IMR-90 (cell line): ENCODE measurements at regions not wholly inside any gene's neighbourhood (a gene's known extent, or its start where the extent isn't known, plus 50 kb on each side); places are given as distances from the start of the nearest gene placed in this dataset.
"Not testable (repeated sequence)": the region's sequence is repeated elsewhere in the genome, so short reads cannot be mapped to it uniquely, and the experiment has no call there.

Experiments used
- ATAC-seq: fragments of 200-7000 bp; cut with Tn5 transposase; 2 replicates; pipeline ENCODE4 v1.9.1; 2020; ENCODE audit warnings: low read depth, mild to moderate bottlenecking, moderate library complexity
- BruUV-seq: library from RNA; stranded (reverse); fragments of 400-500 nt; replicated peaks from 2 replicates; lab custom pipeline; 2021; lab: Mats Ljungman, UMichigan
- CTCF ChIA-PET: fragments of 300-600 bp; formaldehyde crosslinking; extraction: SDS; loops from one replicate; lab custom pipeline; 2021; ENCODE audit warnings: antibody characterized with exemption; lab: Yijun Ruan, JAX
- POLR2A ChIA-PET: fragments of 300-600 bp; sonication (Branson Sonifier 250); formaldehyde crosslinking; loops from one replicate; lab custom pipeline; 2022; ENCODE audit warnings: antibody characterized with exemption; ENCODE audit not compliant: unreplicated experiment; lab: Charles Lee
- DNase-seq: peaks from one replicate; pipeline ENCODE4 v3.0.0; 2013
- H2AFZ ChIP-seq: replicated peaks from 2 replicates; pipeline ENCODE3; 2013; ENCODE audit warnings: low read length, mild to moderate bottlenecking; ENCODE audit not compliant: poor library complexity
- H2AK5ac ChIP-seq: 2 replicates; pipeline ENCODE4 v1.6.1; 2013; ENCODE audit warnings: low read depth, low read length, inconsistent platforms
- H2AK9ac ChIP-seq: replicated peaks from 2 replicates; pipeline ENCODE3; 2013; ENCODE audit warnings: mild to moderate bottlenecking, low read depth, low read length, moderate library complexity; ENCODE audit not compliant: poor library complexity
- H2BK120ac ChIP-seq: 2 replicates; pipeline ENCODE4 v1.6.1; 2013; ENCODE audit warnings: low read depth, low read length, inconsistent platforms
- H2BK15ac ChIP-seq: 3 replicates; pipeline ENCODE4 v1.6.1; 2013; ENCODE audit warnings: low read depth, low read length, inconsistent platforms
- H2BK20ac ChIP-seq: 2 replicates; pipeline ENCODE4 v1.6.1; 2013; ENCODE audit warnings: low read depth, mild to moderate bottlenecking, inconsistent platforms, low read length, moderate library complexity
- H2BK5ac ChIP-seq: 2 replicates; pipeline ENCODE4 v1.6.1; 2013; ENCODE audit warnings: mild to moderate bottlenecking, low read depth, low read length, inconsistent platforms; ENCODE audit not compliant: poor library complexity, severe bottlenecking
- H3K14ac ChIP-seq: replicated peaks from 2 replicates; pipeline ENCODE4 v1.6.1; 2013; ENCODE audit warnings: low read depth, low read length, inconsistent platforms
- H3K18ac ChIP-seq: 2 replicates; pipeline ENCODE4 v1.6.1; 2013; ENCODE audit warnings: low read depth, low read length, control low read depth
- H3K23ac ChIP-seq: 2 replicates; pipeline ENCODE4 v1.6.1; 2013; ENCODE audit warnings: low read depth, low read length, inconsistent platforms
- H3K27ac ChIP-seq: 2 replicates; pipeline ENCODE4 v1.5.1; 2013; ENCODE audit warnings: mild to moderate bottlenecking, control low read depth, low read length; ENCODE audit not compliant: insufficient read depth
- H3K27me3 ChIP-seq: 2 replicates; pipeline ENCODE4 v1.6.1; 2013; ENCODE audit warnings: low read length; ENCODE audit not compliant: control insufficient read depth, insufficient read depth
- H3K36me3 ChIP-seq: 2 replicates; pipeline ENCODE4 v1.6.1; 2013; ENCODE audit warnings: low read length, mixed read lengths; ENCODE audit not compliant: control insufficient read depth, insufficient read depth
- H3K4ac ChIP-seq: 2 replicates; pipeline ENCODE4 v1.6.1; 2013; ENCODE audit warnings: low read depth, low read length, inconsistent platforms
- H3K4me1 ChIP-seq: 2 replicates; pipeline ENCODE4 v1.6.1; 2013; ENCODE audit warnings: low read length, mixed read lengths; ENCODE audit not compliant: control insufficient read depth, insufficient read depth
- H3K4me2 ChIP-seq: 2 replicates; pipeline ENCODE4 v1.6.1; 2013; ENCODE audit warnings: low read depth, mild to moderate bottlenecking, control low read depth, low read length, moderate library complexity
- H3K4me3 ChIP-seq: 2 replicates; pipeline ENCODE4 v1.5.1; 2013; ENCODE audit warnings: low read depth, mild to moderate bottlenecking, control low read depth, low read length, moderate library complexity; ENCODE audit not compliant: insufficient read depth
- H3K56ac ChIP-seq: 2 replicates; pipeline ENCODE4 v1.6.1; 2013; ENCODE audit warnings: low read length, inconsistent platforms; ENCODE audit not compliant: insufficient read depth; ENCODE audit errors: extremely low read depth
- H3K79me1 ChIP-seq, 2 experiments: 2 replicates each; pipeline ENCODE4 v1.6.1; 2013; ENCODE audit warnings: low read length in 2 of 2, inconsistent platforms in 1 of 2, low read depth in 1 of 2
- H3K9ac ChIP-seq: 2 replicates; pipeline ENCODE4 v1.6.1; 2013; ENCODE audit warnings: low read depth, low read length, control low read depth
- H3K9me1 ChIP-seq: 2 replicates; pipeline ENCODE4 v1.6.1; 2013; ENCODE audit warnings: low read length, inconsistent platforms; ENCODE audit not compliant: insufficient read depth
- H3K9me3 ChIP-seq: 2 replicates; pipeline ENCODE4 v1.6.1; 2013; ENCODE audit warnings: low read length; ENCODE audit not compliant: control insufficient read depth, insufficient read depth
- H4K20me1 ChIP-seq: 2 replicates; pipeline ENCODE4 v1.6.1; 2013; ENCODE audit warnings: low read length, inconsistent platforms; ENCODE audit not compliant: insufficient read depth
- H4K5ac ChIP-seq: 2 replicates; pipeline ENCODE4 v1.6.1; 2013; ENCODE audit warnings: mild to moderate bottlenecking, low read depth, low read length, control low read depth
- H4K8ac ChIP-seq, 2 experiments: 2 replicates each; pipeline ENCODE4 v1.6.1; 2013; ENCODE audit warnings: low read depth in 2 of 2, low read length in 2 of 2, control low read depth in 1 of 2, inconsistent platforms in 1 of 2
- H4K91ac ChIP-seq: 2 replicates; pipeline ENCODE4 v1.6.1; 2013; ENCODE audit warnings: low read depth, low read length, inconsistent platforms; ENCODE audit not compliant: insufficient read depth
- WGBS, 2 experiments: methylation state at CpG; one replicate each; pipeline versions ENCODE4 v1.1.5 to v1.1.7; 2013; ENCODE audit warnings: missing lambda C conversion rate in 2 of 2; ENCODE audit not compliant: insufficient read length in 1 of 2; ENCODE audit errors: extremely low coverage in 2 of 2; 5-methylcytosine and 5-hydroxymethylcytosine counted together
- dilution Hi-C: fragments of 300-500 bp; cut with HindIII; formaldehyde crosslinking; loops from one replicate; pipeline ENCODE4 v1.14.3; 2018; ENCODE audit warnings: low sequenced_read_pairs; ENCODE audit not compliant: unreplicated experiment
- in situ Hi-C: fragments of 300-500 bp; cut with MboI; formaldehyde crosslinking; loops from 3 replicates; pipeline ENCODE4 v1.14.3; 2019; ENCODE audit warnings: low sequenced_read_pairs, inconsistent platforms, mixed read lengths
- intact Hi-C: fragments of 100-400 bp; cut with micrococcal nuclease; formaldehyde crosslinking; loops from 2 replicates; pipeline ENCODE4 v1.10.0; 2022

DNA sequence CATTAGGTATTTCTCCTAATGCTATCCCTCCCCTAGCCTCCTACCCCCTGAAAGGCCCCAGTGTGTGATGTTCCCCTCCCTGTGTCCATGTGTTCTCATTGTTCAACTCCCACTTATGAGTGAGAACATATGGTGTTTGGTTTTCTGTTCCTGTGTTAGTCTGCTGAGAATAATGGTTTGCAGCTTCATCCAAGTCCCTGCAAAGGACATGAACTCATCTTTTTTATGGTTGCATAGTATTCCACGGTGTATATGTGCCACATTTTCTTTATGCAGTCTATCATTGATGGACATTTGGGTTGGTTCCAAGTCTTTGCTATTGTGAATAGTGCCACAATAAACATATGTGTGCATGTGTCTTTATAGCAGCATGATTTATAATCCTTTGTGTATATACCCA lies 77.3 kb downstream of the LACC1 start:
- H4K5ac ChIP-seq, H4K20me1 ChIP-seq, DNase-seq, H3K14ac ChIP-seq, BruUV-seq, H2BK15ac ChIP-seq, H4K91ac ChIP-seq, ATAC-seq, in situ Hi-C loops, H3K18ac ChIP-seq, intact Hi-C loops, H2BK120ac ChIP-seq, H2BK20ac ChIP-seq, CTCF ChIA-PET, H2AK5ac ChIP-seq, H4K8ac ChIP-seq, H3K23ac ChIP-seq, H2AK9ac ChIP-seq, H3K4me2 ChIP-seq, dilution Hi-C loops, H3K9me3 ChIP-seq, H3K4me1 ChIP-seq, H2BK5ac ChIP-seq, H3K9me1 ChIP-seq, H3K4ac ChIP-seq, H3K9ac ChIP-seq, H3K79me1 ChIP-seq, H3K56ac ChIP-seq, H3K36me3 ChIP-seq, H3K27ac ChIP-seq, H3K4me3 ChIP-seq, H2AFZ ChIP-seq: not testable (repeated sequence)
- POLR2A ChIA-PET = interaction anchor here (0.7 kb wide), 1 partner anchor 16 kb away, joined by 4 read pairs; no protein-coding TSS in a partner anchor
- H3K27me3 ChIP-seq = peaks cover 21% of the 10 kb centered on the region
- no CpG with 5 or more reads among the region's 1 CpG for WGBS, 2 experiments
